ENCODE measurements at regions not wholly inside any gene's neighbourhood (a gene's known extent, or its start where the extent isn't known, plus 50 kb on each side); places are given as distances from the start of the nearest gene placed in this dataset.

DNA sequence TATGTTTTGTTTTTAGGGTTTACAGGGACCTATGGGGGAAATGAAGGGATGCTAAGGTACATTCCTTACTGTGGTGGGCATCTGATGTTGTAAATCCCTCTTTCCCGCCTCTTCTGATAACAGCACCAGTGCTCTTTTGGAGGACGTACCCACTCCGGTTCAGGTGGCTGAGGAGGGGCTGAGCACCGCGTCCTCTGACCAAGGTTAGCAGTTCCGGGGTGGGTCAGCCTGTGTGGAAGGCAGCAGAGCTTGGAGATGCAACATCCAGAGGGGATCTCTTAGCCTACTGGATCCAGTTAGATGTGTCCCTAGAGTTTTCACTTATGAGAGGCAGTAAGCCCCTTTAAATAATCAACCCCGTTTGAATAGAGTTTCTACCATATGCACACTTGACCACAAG, 135.3 kb upstream of the KCNG1 start:
- no peak for DNase-seq (ENCODE audit: low read depth)

- no peak for DNase-seq (ENCODE audit: low read depth)
Observed at GRCh38 chr20:51156041-51156982, 133.4 kb upstream of the KCNG1 start.

- no peak for DNase-seq (ENCODE audit: low read depth)
Observed at GRCh38 chr20:51154708-51155690, 132.1 kb upstream of the KCNG1 start.

GRCh38 chr20:51153867-51154707, 131.2 kb upstream of the KCNG1 start:
- no peak for DNase-seq (ENCODE audit: low read depth)

DNA sequence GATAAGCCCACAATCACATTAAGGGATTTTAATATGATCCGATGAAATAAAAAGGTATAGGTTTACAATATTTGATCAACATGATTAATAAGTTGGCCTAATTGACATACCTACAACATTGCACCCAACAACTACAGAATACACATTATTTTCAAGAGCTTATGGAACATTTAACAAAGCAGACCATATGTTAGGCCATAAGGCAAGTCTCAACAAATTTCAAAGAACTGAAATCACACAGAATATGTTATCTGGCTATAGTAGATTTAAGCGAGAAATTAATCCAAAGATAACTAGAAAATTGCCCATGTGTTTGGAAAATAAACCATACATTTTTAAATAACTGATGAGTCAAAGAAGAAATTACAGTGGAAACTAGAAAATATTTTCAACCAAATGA, 126.0 kb upstream of the KCNG1 start:
- no peak for DNase-seq (ENCODE audit: low read depth)

GRCh38 chr20:51144476-51144875, 121.6 kb upstream of the KCNG1 start:
- DNase-seq (ENCODE audit: low read depth) = no peak

DNA sequence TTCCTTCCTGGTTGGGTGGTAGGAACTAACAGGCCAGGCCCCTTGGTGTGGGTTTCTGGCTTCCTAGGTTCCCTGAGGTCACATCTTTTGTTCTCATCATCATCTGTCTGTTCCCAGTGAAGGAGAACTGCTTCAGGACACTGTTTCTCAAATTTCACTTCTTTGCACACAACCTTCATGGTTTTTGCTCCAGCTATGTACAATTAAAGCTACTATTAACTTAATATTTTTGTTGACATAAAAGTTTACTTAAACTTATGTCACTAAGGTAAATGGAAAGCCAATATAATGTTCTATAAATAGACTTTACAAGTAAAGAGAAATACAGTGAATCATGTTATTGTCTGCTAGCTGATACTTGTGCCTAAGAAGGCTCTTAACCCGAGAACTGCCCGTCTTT, 120.7 kb upstream of the KCNG1 start:
- DNase-seq (ENCODE audit: low read depth) = no peak

DNA sequence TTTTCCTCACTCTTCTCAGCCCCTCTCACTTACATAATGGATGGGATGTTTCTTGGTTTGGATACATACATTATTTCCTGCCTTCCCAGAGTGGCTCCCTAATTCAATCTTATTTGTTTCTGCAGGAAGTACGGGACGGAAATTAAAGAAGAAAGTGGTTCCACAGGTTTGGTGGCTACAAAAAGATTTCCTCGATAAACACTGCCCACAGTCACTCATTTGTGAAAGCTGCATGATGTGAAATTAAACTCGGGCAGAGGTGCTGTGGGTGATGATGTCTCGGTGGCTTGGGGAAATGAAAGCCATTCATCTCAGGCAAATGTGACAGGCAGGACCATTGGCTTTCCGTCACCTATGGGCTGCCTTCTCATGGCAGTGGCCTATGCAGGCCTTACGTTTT, 119.5 kb upstream of the KCNG1 start:
- DNase-seq (ENCODE audit: low read depth) = no peak

GRCh38 chr20:51140671-51141070, 117.8 kb upstream of the KCNG1 start:
- no peak for DNase-seq (ENCODE audit: low read depth)

DNA sequence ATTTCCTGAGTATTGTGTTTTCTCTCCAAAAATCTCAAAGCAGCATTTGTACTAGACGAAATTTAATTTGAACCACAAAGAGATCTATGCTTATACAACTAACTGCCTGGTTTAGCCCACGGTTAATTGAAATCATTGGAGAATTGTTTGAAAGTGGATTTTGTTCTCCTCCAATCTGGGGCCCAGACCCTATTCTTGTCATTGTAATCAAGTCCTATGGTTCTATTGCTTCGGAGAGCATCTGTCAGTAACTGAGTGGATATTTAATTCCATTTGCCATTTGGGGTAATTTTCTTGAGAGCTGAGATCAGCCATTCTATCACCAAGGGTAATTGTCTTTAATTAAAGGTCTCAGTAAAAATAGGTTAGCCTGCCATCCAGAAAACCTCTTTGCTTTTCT, 117.0 kb upstream of the KCNG1 start:
- no peak for DNase-seq (ENCODE audit: low read depth)

DNA sequence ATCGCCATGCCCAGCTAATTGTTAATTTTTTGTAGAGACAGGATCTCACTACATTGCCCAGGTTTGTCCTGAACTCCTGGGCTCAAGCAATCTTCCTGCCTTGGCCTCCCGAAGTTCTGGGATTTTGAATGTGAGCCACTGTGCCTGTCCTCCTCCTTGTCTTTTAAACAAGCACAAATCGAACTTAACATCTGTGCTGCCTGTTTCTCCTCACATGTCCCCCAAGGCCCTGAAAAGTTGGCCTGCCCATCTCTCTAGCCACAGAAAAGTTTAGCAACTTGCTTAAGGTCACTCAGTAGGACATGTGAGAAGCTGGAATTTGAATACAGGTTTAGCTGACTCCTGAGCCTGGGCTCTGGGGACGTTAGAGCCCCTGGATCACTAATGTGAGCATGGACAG, 115.7 kb upstream of the KCNG1 start:
- DNase-seq (ENCODE audit: low read depth) = no peak

DNA sequence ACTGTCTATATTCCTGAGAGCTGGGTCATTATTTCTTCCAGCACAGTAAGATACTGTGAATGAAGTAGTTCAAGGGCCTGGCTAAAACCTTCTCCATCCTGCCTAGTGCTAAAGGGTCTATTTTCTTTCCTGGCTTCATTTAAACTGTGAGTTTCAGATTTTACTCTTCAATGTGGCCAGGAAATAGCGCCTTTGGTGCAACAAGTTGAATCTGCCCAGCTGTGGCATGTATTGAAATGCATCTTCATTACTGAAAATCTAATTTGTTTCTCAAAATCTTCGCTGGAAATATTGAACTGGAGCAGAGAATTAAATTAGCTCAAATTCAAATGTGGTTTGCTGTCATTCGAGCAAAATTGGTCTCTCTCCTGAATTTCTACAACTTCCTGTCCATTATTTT, 114.6 kb upstream of the KCNG1 start:
- DNase-seq (ENCODE audit: low read depth) = no peak

GRCh38 chr20:51135926-51136715, 113.2 kb upstream of the KCNG1 start:
- no peak for DNase-seq (ENCODE audit: low read depth)

DNA sequence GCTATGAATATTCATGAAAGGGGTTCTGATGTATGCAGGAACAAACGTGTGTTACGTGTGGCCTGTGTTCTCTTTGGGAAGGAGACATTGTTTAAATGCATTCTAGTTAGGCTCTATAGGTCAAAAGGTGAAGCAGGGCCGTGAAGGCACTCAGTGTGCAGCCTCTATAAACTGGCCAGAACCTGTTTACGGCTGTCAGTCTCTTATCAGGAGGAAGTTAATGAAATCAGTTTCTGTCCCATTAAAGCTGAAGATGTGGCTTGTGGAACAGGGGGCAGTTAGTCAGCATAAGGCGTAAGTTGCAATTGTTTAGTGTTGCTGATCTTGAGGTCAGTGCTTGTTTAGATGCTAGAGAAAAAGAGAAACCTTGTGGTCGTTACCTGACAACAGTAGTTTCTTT, 111.5 kb upstream of the KCNG1 start:
- no peak for DNase-seq (ENCODE audit: low read depth)

GRCh38 chr20:51132279-51132678, 109.4 kb upstream of the KCNG1 start:
- no peak for DNase-seq (ENCODE audit: low read depth)

GRCh38 chr20:51131811-51132210, 108.9 kb upstream of the KCNG1 start:
- no peak for DNase-seq (ENCODE audit: low read depth)

GRCh38 chr20:51129147-51129776, 106.4 kb upstream of the KCNG1 start:
- DNase-seq (ENCODE audit: low read depth) = no peak

- no peak for DNase-seq (ENCODE audit: low read depth)
Observed at GRCh38 chr20:51128198-51128597, 105.3 kb upstream of the KCNG1 start.

DNA sequence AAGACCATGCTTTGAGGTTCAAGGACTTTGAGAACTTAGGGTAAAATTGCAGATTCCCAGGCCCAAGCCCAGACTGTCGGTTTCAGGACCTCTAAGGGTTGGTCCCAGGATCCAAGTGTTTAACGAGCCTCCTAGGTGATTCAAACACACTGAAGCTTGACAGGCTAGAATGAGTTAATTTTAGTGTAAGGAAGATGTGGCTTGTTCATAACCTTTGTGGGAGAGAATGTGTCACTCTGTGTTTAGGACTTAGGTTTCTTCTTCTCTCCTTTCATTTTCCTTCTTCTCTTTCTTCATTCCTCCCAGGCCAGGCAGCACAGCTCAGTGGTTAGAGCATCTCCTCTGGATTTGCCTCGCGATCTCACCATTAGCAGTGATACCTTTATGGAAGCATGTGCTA, 104.8 kb upstream of the KCNG1 start:
- no peak for DNase-seq (ENCODE audit: low read depth)

DNA sequence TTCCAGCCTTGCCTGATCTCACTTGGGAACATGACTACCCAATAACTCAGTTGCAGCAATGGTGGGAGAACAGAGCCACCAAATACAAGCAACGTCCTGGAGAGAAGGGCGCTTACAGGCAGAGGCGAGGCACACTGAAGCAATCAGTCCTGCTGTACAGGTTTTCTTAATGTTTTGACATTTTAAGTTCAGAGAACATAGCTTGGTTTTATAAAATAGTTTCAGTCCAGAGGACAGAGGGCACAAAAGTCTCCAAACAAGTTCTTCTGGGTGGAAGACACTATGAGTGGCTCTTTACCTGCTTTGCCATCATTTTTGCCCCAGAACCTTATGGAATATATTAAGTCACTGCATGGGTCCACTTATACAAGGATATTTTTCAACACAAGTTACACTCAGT, 103.4 kb upstream of the KCNG1 start:
- DNase-seq (ENCODE audit: low read depth) = no peak

DNA sequence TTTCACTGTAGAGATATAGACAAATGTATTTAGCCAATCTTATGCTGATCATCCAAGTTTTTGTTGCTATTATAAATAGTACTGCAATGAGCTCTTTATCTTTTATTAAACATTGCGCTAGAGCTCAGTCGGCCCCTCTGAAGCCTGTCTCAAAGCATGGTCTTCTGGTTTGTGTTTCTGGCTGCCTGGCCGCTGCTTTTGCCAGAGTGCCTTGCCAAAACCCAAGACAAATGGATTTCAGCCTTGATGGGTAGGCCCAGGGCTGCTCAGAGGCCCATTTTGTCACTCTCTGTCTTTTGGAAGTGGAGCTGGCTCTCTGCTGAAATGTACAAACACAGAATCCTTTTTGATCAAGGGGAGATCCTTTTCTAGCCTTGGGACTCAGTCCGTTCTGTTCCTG, 102.9 kb upstream of the KCNG1 start:
- no peak for DNase-seq (ENCODE audit: low read depth)
